Hematopoietic multipotent progenitor cell treated with erythropoietin and hydrocortisone succinate and interleukin-3 and kit ligand, for 6 days (in vitro differentiated cells): ENCODE measurements at regions not wholly inside any gene's neighbourhood (a gene's known extent, or its start where the extent isn't known, plus 50 kb on each side); places are given as distances from the start of the nearest gene placed in this dataset.

Source experiments
- DNase-seq: peaks from one replicate; pipeline ENCODE4 v3.0.0-alpha.2; 2015

GRCh38 chr1:209455661-209456358, 127.7 kb upstream of the CAMK1G start:
- no peak for DNase-seq

DNA sequence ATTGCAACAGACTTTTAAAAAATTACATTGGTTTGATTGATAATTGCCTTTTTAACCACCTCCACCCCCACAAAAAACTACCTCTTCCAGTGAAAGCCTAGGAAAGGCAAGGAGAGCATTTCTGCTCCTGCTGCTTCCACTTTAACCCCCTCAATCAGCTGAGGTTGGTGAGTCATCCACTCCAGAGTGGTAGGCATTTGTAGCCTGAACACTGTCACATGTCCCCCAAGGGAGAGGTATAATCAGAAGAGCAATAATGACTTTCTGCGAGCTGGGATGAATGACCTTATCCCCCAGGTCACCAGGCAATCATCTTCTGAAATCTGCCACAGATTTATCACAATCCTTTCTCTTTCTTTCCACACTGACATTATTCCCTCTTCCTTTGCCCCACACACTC, 126.6 kb upstream of the CAMK1G start:
- DNase-seq = no peak

- DNase-seq = no peak
These were observed 126.0 kb upstream of the CAMK1G start for GRCh38 chr1:209457401-209458125.

GRCh38 chr1:209458921-209459320, 124.6 kb upstream of the CAMK1G start:
- DNase-seq = no peak

DNA sequence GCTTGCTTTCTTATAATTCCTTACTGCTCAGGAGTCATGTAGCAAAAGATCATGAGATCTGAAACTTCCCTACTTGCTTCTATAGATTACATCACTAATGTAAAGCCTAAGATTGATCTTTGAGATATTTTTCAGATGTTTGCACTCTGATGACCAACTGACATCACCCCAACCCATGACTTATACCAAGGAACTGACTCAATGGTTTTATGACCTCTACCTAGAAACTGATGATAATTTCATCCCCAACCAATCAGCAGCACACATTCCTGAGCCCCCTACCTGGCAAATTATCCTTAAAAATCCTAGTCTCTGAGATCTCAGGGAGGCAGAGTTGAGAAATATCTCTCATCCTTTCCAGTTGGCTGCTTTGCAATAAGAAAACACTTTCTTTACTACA, 122.3 kb upstream of the CAMK1G start:
- DNase-seq = no peak

GRCh38 chr1:209462433-209462832, 121.1 kb upstream of the CAMK1G start:
- DNase-seq = no peak

- DNase-seq = no peak
These were observed 120.1 kb upstream of the CAMK1G start for GRCh38 chr1:209463441-209463840.

DNA sequence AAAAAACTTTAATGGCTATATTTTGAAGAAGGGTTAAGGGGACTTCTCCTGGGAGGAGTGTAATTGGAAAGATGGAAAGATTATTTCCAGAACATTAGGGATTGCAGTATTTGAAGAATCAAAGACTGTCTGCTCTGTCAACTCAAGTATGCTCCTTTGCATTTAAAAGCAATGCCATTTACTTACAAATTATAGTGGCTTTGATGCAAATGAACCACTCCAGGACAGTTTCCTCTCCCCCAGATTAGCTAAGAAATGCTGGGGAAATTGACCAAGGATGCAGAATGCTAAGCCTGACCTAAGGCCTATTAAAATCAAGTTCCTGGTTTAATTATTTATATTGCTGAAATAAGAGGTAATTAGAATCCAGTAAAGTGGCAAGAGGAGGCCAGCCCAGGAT, 110.5 kb upstream of the CAMK1G start:
- no peak for DNase-seq

DNA sequence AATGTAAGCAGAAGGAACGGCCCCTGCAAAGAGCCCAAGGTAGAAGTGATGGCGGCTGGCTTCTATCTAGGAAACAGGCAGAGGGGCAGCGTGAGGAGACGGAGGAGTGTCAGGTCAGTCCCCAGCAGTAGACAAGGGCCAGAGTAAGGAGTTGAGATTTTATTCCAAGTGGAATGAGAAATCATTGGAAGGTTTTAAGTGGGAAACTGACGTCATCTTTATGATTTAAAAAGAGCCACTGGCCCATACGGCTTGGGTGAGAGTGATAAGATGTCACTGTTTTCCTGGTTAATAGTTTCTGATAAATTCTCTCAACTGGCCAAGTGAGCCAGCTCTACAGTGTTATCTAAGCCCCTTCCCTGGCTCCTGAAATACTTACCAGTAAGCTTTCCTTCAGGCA, 103.2 kb upstream of the CAMK1G start:
- no peak for DNase-seq

- DNase-seq = peak; percentile 0
These were observed 99.8 kb upstream of the CAMK1G start for GRCh38 chr1:209483691-209484090.

GRCh38 chr1:209484429-209484828, 99.1 kb upstream of the CAMK1G start:
- no peak for DNase-seq

GRCh38 chr1:209485167-209485566, 98.3 kb upstream of the CAMK1G start:
- no peak for DNase-seq

DNA sequence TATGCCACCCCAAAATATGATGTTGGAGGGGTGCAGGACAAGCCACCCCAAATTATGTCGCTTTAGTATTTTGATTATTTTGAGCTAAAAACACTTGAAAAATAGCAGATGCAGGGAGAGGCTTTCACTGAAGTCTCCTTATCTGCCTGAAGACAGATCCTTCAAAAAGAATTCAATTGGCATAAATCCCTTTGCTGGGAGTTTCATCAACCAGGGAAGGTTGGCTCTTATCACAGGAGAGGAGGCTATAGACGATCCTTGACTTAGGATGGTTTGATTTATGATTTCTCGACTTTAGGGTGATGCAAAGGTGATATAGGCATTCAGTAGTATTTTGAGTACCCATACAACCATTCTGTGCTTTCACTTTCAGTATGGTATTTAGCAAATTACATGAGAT, 97.8 kb upstream of the CAMK1G start:
- DNase-seq = no peak

GRCh38 chr1:209486861-209487593, 96.5 kb upstream of the CAMK1G start:
- DNase-seq = no peak

DNA sequence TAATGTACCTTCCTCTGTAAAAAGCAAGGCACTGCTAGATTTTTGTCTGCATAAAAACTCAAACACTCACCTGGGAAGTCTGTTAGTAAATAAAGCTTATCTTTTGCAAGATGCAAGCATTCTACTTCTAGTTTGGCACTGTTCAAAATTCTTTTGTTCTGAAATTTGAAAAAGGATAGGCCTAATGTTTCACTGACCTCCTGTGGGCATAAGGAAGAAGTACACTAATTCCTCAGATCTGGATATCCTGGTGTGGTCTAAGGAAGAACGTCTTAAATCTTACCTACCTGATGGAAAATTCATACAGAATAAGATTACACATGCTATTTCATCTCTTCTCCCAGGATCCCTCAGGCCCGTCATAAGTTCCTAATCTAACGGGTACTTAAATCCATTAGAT, 93.5 kb upstream of the CAMK1G start:
- no peak for DNase-seq

GRCh38 chr1:209491031-209491430, 92.5 kb upstream of the CAMK1G start:
- no peak for DNase-seq

- DNase-seq = no peak
These were observed 92.0 kb upstream of the CAMK1G start for GRCh38 chr1:209491496-209491895.

DNA sequence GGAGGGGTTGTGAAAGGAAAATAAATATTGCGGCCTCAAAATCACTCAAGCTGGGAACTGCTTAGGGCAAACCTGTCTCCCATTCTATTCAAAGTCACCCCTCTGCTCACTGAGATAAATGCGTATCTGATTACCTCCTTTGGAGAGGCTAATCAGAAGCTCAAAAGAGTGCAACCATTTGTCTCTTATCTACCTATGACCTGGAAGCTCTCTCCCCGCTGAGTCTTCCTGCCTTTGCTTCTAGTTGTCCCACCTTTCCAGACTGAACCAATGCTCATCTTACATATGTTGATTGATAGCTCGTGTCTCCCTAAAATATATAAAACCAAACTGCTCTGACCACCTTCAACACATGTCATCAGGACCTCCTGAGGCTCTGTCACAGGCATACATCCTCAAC, 91.6 kb upstream of the CAMK1G start:
- no peak for DNase-seq

GRCh38 chr1:209493559-209493958, 90.0 kb upstream of the CAMK1G start:
- no peak for DNase-seq

DNA sequence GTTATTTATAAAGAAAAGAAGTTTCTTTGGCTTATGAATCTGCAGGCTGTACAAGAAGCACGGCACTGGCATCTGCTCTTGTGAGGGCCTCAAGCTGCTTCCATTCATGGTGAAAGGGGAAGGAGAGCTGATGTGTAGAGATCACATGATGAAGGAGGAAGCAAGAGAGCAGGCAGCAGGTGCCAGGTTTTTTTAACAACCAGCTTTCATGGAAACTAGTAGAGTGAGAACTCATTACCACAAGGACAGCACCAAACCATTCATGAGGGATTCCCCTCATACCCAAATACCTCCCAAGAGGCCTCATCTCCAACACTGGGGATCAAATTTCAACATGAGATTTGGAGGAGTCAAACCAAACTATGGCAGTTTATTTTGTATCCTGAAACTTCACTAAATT, 85.8 kb upstream of the CAMK1G start:
- no peak for DNase-seq

DNA sequence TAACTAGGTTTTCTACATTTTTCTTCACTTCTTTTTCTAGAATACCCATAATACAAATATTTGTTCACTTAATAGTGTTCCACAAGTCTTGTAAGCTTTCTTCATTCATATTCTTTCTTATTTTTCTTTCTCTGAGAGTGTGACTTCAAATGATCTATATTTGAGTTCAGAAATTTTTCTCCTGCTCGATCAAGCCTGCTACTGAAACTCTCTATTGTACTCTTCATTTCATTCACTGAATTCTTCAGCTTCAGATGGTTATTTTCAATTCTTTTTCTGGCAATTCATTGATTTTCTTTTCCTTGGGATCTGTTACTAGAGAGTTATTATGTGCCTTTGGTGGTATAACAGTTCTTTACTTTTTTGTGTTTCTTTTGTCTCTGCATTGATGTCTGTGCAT, 82.5 kb upstream of the CAMK1G start:
- DNase-seq = no peak

GRCh38 chr1:209503196-209503595, 80.3 kb upstream of the CAMK1G start:
- no peak for DNase-seq

GRCh38 chr1:209504571-209504970, 78.9 kb upstream of the CAMK1G start:
- no peak for DNase-seq

GRCh38 chr1:209505044-209505443, 78.5 kb upstream of the CAMK1G start:
- DNase-seq = no peak
